SK-N-MC (cell line): ENCODE measurements at regions not wholly inside any gene's neighbourhood (a gene's known extent, or its start where the extent isn't known, plus 50 kb on each side); places are given as distances from the start of the nearest gene placed in this dataset.

Experiments used
- DNase-seq: peaks from one replicate; pipeline ENCODE4 v3.0.0-alpha.2; 2011; ENCODE audit warnings: low read depth, low spot score
- H3K27ac ChIP-seq: fragments of 200-600 bp; sonication (generic); 2 replicates; pipeline ENCODE4 v1.5.1; 2016; ENCODE audit warnings: mixed run types
- H3K36me3 ChIP-seq: fragments of 200-600 bp; sonication (generic); 2 replicates; pipeline ENCODE4 v1.6.1; 2017; ENCODE audit warnings: antibody characterized with exemption, low read length, mixed read lengths; ENCODE audit not compliant: insufficient read depth
- H3K4me3 ChIP-seq: fragments of 200-600 bp; sonication (generic); 2 replicates; pipeline ENCODE4 v1.5.1; 2016
- H3K9ac ChIP-seq: fragments of 200-600 bp; sonication (generic); 2 replicates; pipeline ENCODE4 v1.8.0; 2017; ENCODE audit warnings: mixed run types, mixed read lengths; ENCODE audit not compliant: insufficient read length
- H3K9me3 ChIP-seq: fragments of 200-600 bp; sonication (generic); 2 replicates; pipeline ENCODE4 v1.6.1; 2017; ENCODE audit warnings: low read depth, mild to moderate bottlenecking, antibody characterized with exemption, low read length, moderate library complexity, mixed read lengths
- EZH2 ChIP-seq: fragments of 200-600 bp; sonication (generic); IDR thresholded peaks from one replicate; pipeline ENCODE4 v1.6.1; 2017; ENCODE audit warnings: antibody characterized with exemption
- FOXP2 ChIP-seq: optimal IDR thresholded peaks from 2 replicates; pipeline ENCODE3; 2011; ENCODE audit warnings: mild to moderate bottlenecking, moderate library complexity; ENCODE audit not compliant: insufficient read depth; ENCODE audit errors: extremely low read length, control extremely low read depth
- POLR2AphosphoS5 ChIP-seq: IDR thresholded peaks from 2 replicates; pipeline ENCODE4 v1.6.1; 2012; ENCODE audit warnings: mild to moderate bottlenecking, low read depth, low read length, borderline replicate concordance

DNA sequence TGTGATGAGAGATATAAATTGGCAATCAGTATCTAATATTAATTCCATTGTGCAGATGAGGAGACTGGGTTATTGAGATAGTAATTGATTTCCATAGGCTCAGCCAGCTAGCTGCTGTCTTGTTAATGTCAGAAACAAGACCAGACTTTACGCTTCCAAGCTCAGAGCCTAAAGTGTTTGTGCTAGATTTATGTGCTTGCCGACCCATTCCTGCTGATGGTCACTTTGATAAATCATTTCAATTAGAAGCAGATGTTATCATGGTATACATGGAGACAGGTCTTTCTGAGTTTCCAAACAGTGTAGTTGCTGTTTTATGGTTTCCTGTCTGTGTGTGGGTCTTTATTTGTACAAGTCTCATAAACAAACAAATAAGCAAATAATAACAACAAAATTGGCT, 92.8 kb downstream of the AQP4 start:
- H3K27ac ChIP-seq = no peak overlapping the region
- H3K36me3 ChIP-seq = no peaks in the 10 kb centered on the region
- DNase-seq = no peak
- no peak overlapping the region for H3K4me3 ChIP-seq
- H3K9ac ChIP-seq = no peak overlapping the region
- H3K9me3 ChIP-seq = no peaks in the 10 kb centered on the region
- no peak for TF ChIP-seq EZH2
- no peak for TF ChIP-seq FOXP2
- no peak for TF ChIP-seq POLR2AphosphoS5

GRCh38 chr18:26771524-26771923, 94.0 kb downstream of the AQP4 start:
- Histone ChIP-seq H3K36me3 (no peaks in the 10 kb centered on the region), H3K9ac (no peak overlapping the region), H3K4me3 (no peak overlapping the region), H3K9me3 (no peaks in the 10 kb centered on the region), H3K27ac (no peak overlapping the region)
- no peak for DNase-seq
- no peak for TF ChIP-seq FOXP2
- no peak for TF ChIP-seq EZH2
- no peak for TF ChIP-seq POLR2AphosphoS5

DNA sequence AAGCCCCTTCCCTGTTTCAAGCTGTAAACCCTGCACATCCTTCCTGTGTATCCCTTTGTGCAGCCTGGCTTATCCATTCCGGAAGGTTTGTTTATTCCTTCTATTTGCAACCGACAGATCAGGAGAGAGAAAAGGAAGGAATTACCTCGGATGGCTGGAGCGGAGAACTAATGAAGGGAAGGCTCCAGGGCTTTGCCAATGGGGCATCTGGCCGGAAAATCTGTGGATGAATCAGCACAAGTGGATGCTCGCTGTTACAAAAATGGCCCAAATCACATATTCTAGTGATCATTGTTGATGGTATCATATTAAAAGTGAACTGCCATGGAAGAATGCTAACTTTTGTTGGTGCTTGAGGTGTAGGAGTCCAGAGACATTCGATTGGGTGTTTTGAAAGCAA, 97.1 kb downstream of the AQP4 start:
- no peaks in the 10 kb centered on the region for H3K9me3 ChIP-seq
- DNase-seq = no peak
- no peaks in the 10 kb centered on the region for H3K36me3 ChIP-seq
- no peak overlapping the region for H3K4me3 ChIP-seq
- no peak overlapping the region for H3K9ac ChIP-seq
- H3K27ac ChIP-seq = no peak overlapping the region
- TF ChIP-seq FOXP2 (no peak), EZH2 (no peak), POLR2AphosphoS5 (no peak)

GRCh38 chr18:26765498-26765897, 100.0 kb downstream of the AQP4 start:
- TF ChIP-seq POLR2AphosphoS5 (no peak), EZH2 (no peak), FOXP2 (no peak)
- no peak overlapping the region for H3K4me3 ChIP-seq
- no peak for DNase-seq

GRCh38 chr18:26764586-26764985, 100.9 kb downstream of the AQP4 start:
- H3K27ac ChIP-seq = no peak overlapping the region
- H3K36me3 ChIP-seq = no peaks in the 10 kb centered on the region
- no peak for TF ChIP-seq FOXP2
- no peak for TF ChIP-seq POLR2AphosphoS5
- no peak for TF ChIP-seq EZH2
- no peak overlapping the region for H3K4me3 ChIP-seq
- no peaks in the 10 kb centered on the region for H3K9me3 ChIP-seq
- DNase-seq = no peak
- H3K9ac ChIP-seq = no peak overlapping the region

More at GRCh38 chr18:26765498-26765897, 100.0 kb downstream of the AQP4 start:
- no peaks in the 10 kb centered on the region for H3K36me3 ChIP-seq
- H3K27ac ChIP-seq = no peak overlapping the region
- H3K9me3 ChIP-seq = no peaks in the 10 kb centered on the region
- no peak overlapping the region for H3K9ac ChIP-seq

DNA sequence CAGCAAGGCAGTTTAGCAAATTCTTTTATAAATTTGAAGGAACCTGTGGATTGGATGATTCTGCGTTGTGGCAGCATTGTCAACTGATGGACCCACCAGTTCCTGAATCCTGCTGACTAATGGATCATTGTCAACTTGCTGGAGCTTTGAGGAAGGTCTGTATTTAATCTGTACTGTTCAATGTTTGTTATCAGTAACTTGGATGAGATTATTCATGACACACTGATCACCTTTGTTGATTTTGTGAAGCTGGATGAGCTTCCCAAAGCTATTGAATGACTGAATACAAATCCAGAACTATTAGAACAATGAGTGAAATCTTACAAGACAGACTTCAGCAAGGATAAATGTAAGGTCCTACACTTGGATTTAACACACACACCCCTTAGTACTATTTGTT, 101.3 kb downstream of the AQP4 start:
- no peak for TF ChIP-seq EZH2
- no peak for TF ChIP-seq POLR2AphosphoS5
- TF ChIP-seq FOXP2 = no peak
- no peak for DNase-seq
- Histone ChIP-seq H3K9ac (no peak overlapping the region), H3K36me3 (no peaks in the 10 kb centered on the region), H3K27ac (no peak overlapping the region), H3K4me3 (no peak overlapping the region), H3K9me3 (no peaks in the 10 kb centered on the region)

DNA sequence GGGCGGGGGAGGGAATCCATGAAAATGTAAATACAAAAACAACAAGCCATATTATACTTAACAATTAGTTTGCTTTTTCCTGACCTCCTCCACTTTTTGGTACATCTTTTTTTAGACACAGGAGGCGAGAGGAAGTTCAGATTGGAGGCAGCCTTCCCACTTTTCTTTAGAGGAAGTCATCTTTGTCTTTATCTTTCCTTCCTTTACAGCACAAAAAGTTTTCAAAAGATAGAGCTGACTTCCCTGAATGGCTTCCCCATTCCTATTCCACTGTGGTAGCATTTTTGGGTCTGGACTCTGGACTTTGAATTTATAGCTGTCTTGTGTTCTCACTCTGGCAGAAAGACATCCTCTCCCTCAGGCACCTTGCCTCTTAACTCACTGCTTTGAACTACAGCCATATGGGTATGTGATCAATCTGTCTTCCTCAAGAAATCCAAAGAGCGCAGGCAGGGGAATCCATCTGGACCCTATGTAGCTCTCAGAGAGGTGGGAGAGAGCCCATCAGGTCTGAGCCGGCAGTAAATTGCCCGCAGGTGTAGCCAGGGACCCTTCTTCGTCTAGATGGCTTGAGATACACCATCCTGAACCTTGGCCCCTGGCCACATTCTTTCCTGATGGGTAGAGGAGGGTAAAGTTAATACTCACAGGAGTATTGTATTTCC, 101.9 kb downstream of the AQP4 start:
- Histone ChIP-seq H3K9me3 (no peaks in the 10 kb centered on the region), H3K4me3 (no peak overlapping the region), H3K27ac (no peak overlapping the region), H3K9ac (no peak overlapping the region), H3K36me3 (no peaks in the 10 kb centered on the region)
- DNase-seq = no peak
- TF ChIP-seq POLR2AphosphoS5 (no peak), EZH2 (no peak), FOXP2 (no peak)

GRCh38 chr18:26757263-26758019, 108.1 kb downstream of the AQP4 start:
- no peak for DNase-seq
- H3K4me3 ChIP-seq = no peak overlapping the region
- TF ChIP-seq EZH2 (no peak), FOXP2 (no peak), POLR2AphosphoS5 (no peak)
- no peaks in the 10 kb centered on the region for H3K9me3 ChIP-seq
- no peak overlapping the region for H3K9ac ChIP-seq
- no peak overlapping the region for H3K27ac ChIP-seq
- no peaks in the 10 kb centered on the region for H3K36me3 ChIP-seq
